Lung (tissue), 11 donors: ENCODE measurements at regions not wholly inside any gene's neighbourhood (a gene's known extent, or its start where the extent isn't known, plus 50 kb on each side); places are given as distances from the start of the nearest gene placed in this dataset.

ENCODE experiments used
- ATAC-seq: fragments of 200-7000 bp; cut with Tn5 transposase; one replicate; pipeline ENCODE4 v1.9.1; 2020; ENCODE audit warnings: moderate number of reproducible peaks; ENCODE audit not compliant: insufficient read depth, low FRiP score
- DNase-seq, 3 donors: peaks; one replicate each; pipeline ENCODE4 v3.0.0-alpha.2; 2013 to 2017
- H3K27ac ChIP-seq, 2 donors: one replicate each; pipeline ENCODE4 v1.5.1; 2013; ENCODE audit warnings: mild to moderate bottlenecking in 2 of 2, moderate library complexity in 2 of 2, control low read depth in 1 of 2, inconsistent platforms in 1 of 2, low read depth in 1 of 2, low read length in 1 of 2
- H3K27me3 ChIP-seq, 3 donors: one replicate each; pipeline ENCODE4 v1.5.1; 2013; ENCODE audit warnings: low read length in 2 of 3; ENCODE audit not compliant: control insufficient read depth in 3 of 3, insufficient read depth in 3 of 3
- H3K36me3 ChIP-seq, 4 donors: one replicate each; pipeline ENCODE4 v1.5.1; 2013; ENCODE audit warnings: low read length in 4 of 4, mild to moderate bottlenecking in 1 of 4, moderate library complexity in 1 of 4; ENCODE audit not compliant: control insufficient read depth in 4 of 4, insufficient read depth in 4 of 4
- H3K4me1 ChIP-seq, 5 donors: one replicate each; pipeline ENCODE4 v1.5.1; 2013; ENCODE audit warnings: low read length in 5 of 5, mild to moderate bottlenecking in 2 of 5, moderate library complexity in 1 of 5; ENCODE audit not compliant: control insufficient read depth in 5 of 5, insufficient read depth in 5 of 5
- H3K4me3 ChIP-seq: one replicate; pipeline ENCODE4 v1.5.1; 2013; ENCODE audit warnings: mild to moderate bottlenecking, control low read depth, moderate library complexity
- H3K9ac ChIP-seq, 2 donors: one replicate each; pipeline ENCODE4 v1.5.1; 2013; ENCODE audit warnings: low read length in 2 of 2, control low read depth in 1 of 2; ENCODE audit not compliant: insufficient read depth in 1 of 2
- H3K9me3 ChIP-seq, 4 donors: one replicate each; pipeline ENCODE4 v1.5.1; 2013; ENCODE audit warnings: low read length in 3 of 4, mild to moderate bottlenecking in 1 of 4, moderate library complexity in 1 of 4; ENCODE audit not compliant: control insufficient read depth in 4 of 4, insufficient read depth in 3 of 4
- CTCF ChIP-seq: IDR thresholded peaks from 2 replicates; pipeline ENCODE4 v1.5.1; 2012; ENCODE audit warnings: mild to moderate bottlenecking; ENCODE audit errors: control extremely low read depth, extremely low read depth
- WGBS, 2 donors: extraction: QIAGEN DNeasy Blood & Tissue Kit; methylation state at CpG; one replicate each; pipeline ENCODE4 v1.1.7; 2013; 5-methylcytosine and 5-hydroxymethylcytosine counted together
- donor health status: control.
- donor health status: control.
- donor health status: Bipolar disorder and iron deficiency.
- donor health status: healthy.
- donor health status: DM: yes; HTN: yes; CAD: no.

- Histone ChIP-seq H3K9me3 (no peaks in the 10 kb centered on the region), H3K27ac (no peak overlapping the region), H3K36me3 (no peaks in the 10 kb centered on the region), H3K9ac (no peak overlapping the region), H3K27me3 (no peaks in the 10 kb centered on the region), H3K4me1 (no peaks in the 10 kb centered on the region), H3K4me3 (no peak overlapping the region)
- no peak for TF ChIP-seq CTCF
- ATAC-seq (no peak), DNase-seq (peak in 1 of 3 donors; percentile 3)
Observed at GRCh38 chr12:61821381-61821780, 438.8 kb upstream of the USP15 start.

- WGBS, 2 donors, result 83 to 90% methylated on average over 3 of the region's 3 CpGs
- no peak overlapping the region for H3K27ac ChIP-seq
- H3K4me1 ChIP-seq, result no peaks in the 10 kb centered on the region
- no peaks in the 10 kb centered on the region for H3K36me3 ChIP-seq
- TF ChIP-seq CTCF, result no peak
- ATAC-seq, result no peak
- no peak overlapping the region for H3K9ac ChIP-seq
- H3K9me3 ChIP-seq, result no peaks in the 10 kb centered on the region
- H3K27me3 ChIP-seq, result no peaks in the 10 kb centered on the region
- no peak for DNase-seq
- no peak overlapping the region for H3K4me3 ChIP-seq
Observed at GRCh38 chr12:61823102-61823501, 437.1 kb upstream of the USP15 start.

DNA sequence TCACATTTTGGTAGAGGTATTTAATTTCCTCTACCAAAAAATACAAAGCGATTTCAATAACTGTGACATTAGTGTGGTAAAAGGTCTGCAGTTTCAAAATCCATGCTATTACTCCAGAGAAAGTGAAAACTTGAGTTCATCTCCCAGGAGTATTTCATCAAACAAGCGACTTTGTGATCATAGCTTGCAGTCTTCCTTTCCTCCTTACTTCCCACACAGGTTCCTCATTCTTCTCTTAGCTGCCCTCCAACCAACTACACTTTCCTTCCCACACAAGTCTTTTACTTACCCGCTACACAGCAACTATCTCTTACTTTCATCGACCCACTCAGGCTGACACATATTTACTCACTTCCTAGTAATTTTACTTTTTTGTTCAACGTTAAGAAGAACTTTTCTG, 413.4 kb upstream of the USP15 start:
- no peak for ATAC-seq

More for the DNA sequence above, 413.4 kb upstream of the USP15 start:
- H3K9me3 ChIP-seq, result peaks cover 0 to 5% (median 0%) of the 10 kb centered on the region in 4 donors
- no peak for DNase-seq
- H3K36me3 ChIP-seq, result no peaks in the 10 kb centered on the region
- H3K4me3 ChIP-seq, result no peak overlapping the region
- no peaks in the 10 kb centered on the region for H3K4me1 ChIP-seq
- no peak overlapping the region for H3K27ac ChIP-seq
- TF ChIP-seq CTCF, result no peak
- 54 to 74% methylated on average over 5 of the region's 5 CpGs for WGBS, 2 donors
- no peaks in the 10 kb centered on the region for H3K27me3 ChIP-seq
- no peak overlapping the region for H3K9ac ChIP-seq
